Breast epithelium (tissue), 3 donors: ENCODE measurements at regions not wholly inside any gene's neighbourhood (a gene's known extent, or its start where the extent isn't known, plus 50 kb on each side); places are given as distances from the start of the nearest gene placed in this dataset.

Source experiments
- POLR2A ChIP-seq: fragments of 450-650 bp; IDR thresholded peaks from one replicate; pipeline ENCODE4 v1.6.1; 2016; ENCODE audit warnings: antibody characterized with exemption, mild to moderate bottlenecking, moderate library complexity
- POLR2AphosphoS5 ChIP-seq, 3 donors: sonication (generic); formaldehyde crosslinking; IDR thresholded peaks; one replicate each; pipeline ENCODE4 v1.6.1; 2017; ENCODE audit warnings: antibody characterized with exemption in 3 of 3

GRCh38 chr2:16393500-16394071 lies 272.0 kb downstream of the CYRIA start:
- TF ChIP-seq POLR2AphosphoS5 (IDR thresholded peaks at IDR 0.05) (no peak), POLR2A (no peak)
